C4-2B (cell line): ENCODE measurements at regions not wholly inside any gene's neighbourhood (a gene's known extent, or its start where the extent isn't known, plus 50 kb on each side); places are given as distances from the start of the nearest gene placed in this dataset.

Experiments
- ZFX ChIP-seq: fragments of 450-650 bp; IDR thresholded peaks from 2 replicates; pipeline ENCODE4 v1.6.1; 2017
- TF ChIP-seq, protein P1 (sequence below): fragments of 450-650 bp; conservative IDR thresholded peaks from 2 replicates; pipeline ENCODE4 v1.5.1; 2017; ENCODE audit warnings: mild to moderate bottlenecking

DNA sequence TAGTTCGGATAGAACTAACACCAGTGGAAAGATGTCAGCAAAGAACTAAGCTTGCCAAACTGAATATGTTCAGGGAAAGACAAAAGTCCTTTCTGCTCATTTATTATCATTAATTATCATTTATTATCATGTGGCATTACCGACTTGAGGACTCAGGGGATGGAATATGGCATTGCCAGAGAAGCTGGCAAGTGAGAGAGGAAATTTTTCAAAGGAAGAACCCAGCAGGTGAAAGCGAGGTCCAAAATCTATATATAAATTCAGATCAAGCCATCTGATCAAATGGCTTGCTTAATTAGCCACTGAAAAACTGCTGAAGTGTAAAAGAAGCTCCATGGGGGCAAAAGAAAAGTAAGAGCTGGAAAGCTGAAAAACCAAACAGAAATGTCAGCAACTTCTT, 1049.6 kb upstream of the SEMA6A start:
- TF ChIP-seq, protein P1, sequence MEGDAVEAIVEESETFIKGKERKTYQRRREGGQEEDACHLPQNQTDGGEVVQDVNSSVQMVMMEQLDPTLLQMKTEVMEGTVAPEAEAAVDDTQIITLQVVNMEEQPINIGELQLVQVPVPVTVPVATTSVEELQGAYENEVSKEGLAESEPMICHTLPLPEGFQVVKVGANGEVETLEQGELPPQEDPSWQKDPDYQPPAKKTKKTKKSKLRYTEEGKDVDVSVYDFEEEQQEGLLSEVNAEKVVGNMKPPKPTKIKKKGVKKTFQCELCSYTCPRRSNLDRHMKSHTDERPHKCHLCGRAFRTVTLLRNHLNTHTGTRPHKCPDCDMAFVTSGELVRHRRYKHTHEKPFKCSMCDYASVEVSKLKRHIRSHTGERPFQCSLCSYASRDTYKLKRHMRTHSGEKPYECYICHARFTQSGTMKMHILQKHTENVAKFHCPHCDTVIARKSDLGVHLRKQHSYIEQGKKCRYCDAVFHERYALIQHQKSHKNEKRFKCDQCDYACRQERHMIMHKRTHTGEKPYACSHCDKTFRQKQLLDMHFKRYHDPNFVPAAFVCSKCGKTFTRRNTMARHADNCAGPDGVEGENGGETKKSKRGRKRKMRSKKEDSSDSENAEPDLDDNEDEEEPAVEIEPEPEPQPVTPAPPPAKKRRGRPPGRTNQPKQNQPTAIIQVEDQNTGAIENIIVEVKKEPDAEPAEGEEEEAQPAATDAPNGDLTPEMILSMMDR, result no peak
- no peak for TF ChIP-seq ZFX
